GM21717 (cell line): ENCODE measurements at regions not wholly inside any gene's neighbourhood (a gene's known extent, or its start where the extent isn't known, plus 50 kb on each side); places are given as distances from the start of the nearest gene placed in this dataset.

ENCODE experiments used
- ATAC-seq: cut with Tn5 transposase; IDR thresholded peaks from one replicate; pipeline ENCODE4 v1.9.1; 2021; ENCODE audit warnings: mild to moderate bottlenecking, moderate library complexity; ENCODE audit not compliant: unreplicated experiment

DNA sequence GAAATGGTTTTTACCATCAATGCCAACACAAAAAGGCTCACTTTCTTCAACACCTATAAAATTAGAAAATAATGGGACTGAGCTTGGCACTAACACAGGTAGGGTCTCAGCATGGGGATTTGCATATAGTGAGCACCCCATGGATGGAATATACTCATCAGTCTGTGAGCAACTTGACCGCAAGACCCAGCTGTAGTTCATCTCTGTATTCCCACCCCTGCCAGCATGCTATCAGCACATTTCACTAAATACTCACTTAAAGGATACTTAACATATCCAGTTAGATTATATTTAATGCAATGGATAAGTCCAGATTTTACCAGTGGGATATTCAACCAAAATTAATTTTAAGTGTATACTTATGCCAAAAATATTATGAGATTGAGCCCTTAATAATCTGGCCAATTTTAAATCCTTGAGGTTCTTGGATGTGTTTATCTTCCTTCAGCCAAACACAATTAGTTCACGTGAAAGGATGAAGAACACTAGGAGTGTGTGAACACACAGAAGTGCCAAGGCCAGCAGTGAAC is 66.7 kb downstream of the C16orf95 start:
- ATAC-seq, result no peak

DNA sequence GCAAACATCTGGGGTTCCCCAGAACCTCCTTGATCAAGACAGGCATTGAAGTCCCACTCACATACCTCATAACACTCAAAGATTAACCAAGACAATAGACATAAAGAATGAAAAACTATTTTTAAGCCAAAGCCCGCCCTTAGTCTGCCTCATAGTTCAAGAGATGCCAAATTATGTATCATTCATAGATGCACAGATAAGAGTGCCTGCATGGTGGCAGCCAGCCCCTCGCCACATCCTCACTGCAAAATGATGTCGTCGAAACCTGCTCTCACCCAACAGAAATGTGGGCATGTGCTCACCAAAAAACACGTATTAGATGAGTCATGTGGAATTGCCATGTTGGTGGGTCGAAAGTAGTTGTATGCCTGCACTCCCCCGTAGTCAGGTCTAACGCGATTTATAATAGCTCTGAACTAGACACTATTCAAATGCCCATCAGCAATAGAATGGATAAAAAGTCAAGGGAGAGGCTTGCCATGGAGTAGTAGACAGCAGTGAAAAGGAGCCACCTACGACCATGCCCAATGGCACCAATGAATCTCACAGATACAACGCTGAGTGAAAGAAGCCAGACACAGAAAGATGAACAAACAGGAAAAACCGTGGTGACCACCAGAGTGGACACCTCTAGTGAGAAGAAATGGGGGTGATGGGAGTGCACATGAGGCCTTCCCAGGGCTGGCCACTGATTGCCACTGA is 64.8 kb downstream of the C16orf95 start:
- no peak for ATAC-seq
